ENCODE measurements at regions not wholly inside any gene's neighbourhood (a gene's known extent, or its start where the extent isn't known, plus 50 kb on each side); places are given as distances from the start of the nearest gene placed in this dataset.

- intact Hi-C loops (cut with DNase I, micrococcal nuclease), result no loop called here
- TF ChIP-seq CTCF (IDR thresholded peaks at IDR 0.05), result no peak
- DNase-seq (no peak), ATAC-seq (no peak)
- H3K36me3 ChIP-seq (ENCODE audit: low read depth), result no peaks in the 10 kb centered on the region
- H3K9me3 ChIP-seq, result peaks cover 2% of the 10 kb centered on the region
- H3K4me3 ChIP-seq, result no peak overlapping the region
- H3K4me1 ChIP-seq (ENCODE audit: low read depth), result no peaks in the 10 kb centered on the region
Measured at GRCh38 chr11:119551420-119552105, 128.6 kb upstream of the THY1 start.

GRCh38 chr11:119550053-119550752 is 127.2 kb upstream of the THY1 start:
- peaks cover 2% of the 10 kb centered on the region for H3K9me3 ChIP-seq

GRCh38 chr11:119547511-119547910 is 124.5 kb upstream of the THY1 start:
- intact Hi-C loops (cut with DNase I, micrococcal nuclease), result no loop called here
- Histone ChIP-seq H3K9me3 (peaks cover 2% of the 10 kb centered on the region), H3K4me1 (ENCODE audit: low read depth) (no peaks in the 10 kb centered on the region), H3K4me3 (no peak overlapping the region), H3K36me3 (ENCODE audit: low read depth) (no peaks in the 10 kb centered on the region)
- no peak for TF ChIP-seq CTCF (IDR thresholded peaks at IDR 0.05)
- no peak for ATAC-seq
- no peak for DNase-seq

More at GRCh38 chr11:119550053-119550752, 127.2 kb upstream of the THY1 start:
- Histone ChIP-seq H3K36me3 (ENCODE audit: low read depth) (no peaks in the 10 kb centered on the region), H3K4me1 (ENCODE audit: low read depth) (no peaks in the 10 kb centered on the region), H3K4me3 (no peak overlapping the region)
- no peak for TF ChIP-seq CTCF (IDR thresholded peaks at IDR 0.05)
- DNase-seq, result no peak
- intact Hi-C loops (cut with DNase I, micrococcal nuclease), result no loop called here
- no peak for ATAC-seq

- Histone ChIP-seq H3K4me3 (no peak overlapping the region), H3K9me3 (peaks cover 2% of the 10 kb centered on the region), H3K4me1 (ENCODE audit: low read depth) (no peaks in the 10 kb centered on the region), H3K36me3 (ENCODE audit: low read depth) (no peaks in the 10 kb centered on the region)
- no peak for DNase-seq
- ATAC-seq, result no peak
- intact Hi-C loops (cut with DNase I, micrococcal nuclease), result no loop called here
- TF ChIP-seq CTCF (IDR thresholded peaks at IDR 0.05), result no peak
Measured at GRCh38 chr11:119545978-119546915, 123.3 kb upstream of the THY1 start.

- H3K4me3 ChIP-seq, result no peak overlapping the region
- no peak for DNase-seq
- no peak for TF ChIP-seq CTCF (IDR thresholded peaks at IDR 0.05)
- no peaks in the 10 kb centered on the region for H3K4me1 ChIP-seq (ENCODE audit: low read depth)
- no peaks in the 10 kb centered on the region for H3K9me3 ChIP-seq
- intact Hi-C loops (cut with DNase I, micrococcal nuclease), result no loop called here
- no peak for ATAC-seq
- H3K36me3 ChIP-seq (ENCODE audit: low read depth), result no peaks in the 10 kb centered on the region
Measured at GRCh38 chr11:119540370-119541125, 117.6 kb upstream of the THY1 start.

All from mucosa of descending colon (tissue), 3 donors.